HL-60 (cell line): ENCODE measurements at regions not wholly inside any gene's neighbourhood (a gene's known extent, or its start where the extent isn't known, plus 50 kb on each side); places are given as distances from the start of the nearest gene placed in this dataset.
"Not testable (repeated sequence)": the region's sequence is repeated elsewhere in the genome, so short reads cannot be mapped to it uniquely, and the experiment has no call there.

Source experiments
- CTCF ChIP-seq: IDR thresholded peaks from one replicate; pipeline ENCODE4 v1.5.1; 2011; ENCODE audit warnings: low read length, control low read depth, inconsistent platforms; ENCODE audit not compliant: insufficient read depth
- POLR2AphosphoS5 ChIP-seq: IDR thresholded peaks from 2 replicates; pipeline ENCODE4 v1.6.1; 2012; ENCODE audit warnings: low read depth
- SPI1 ChIP-seq: IDR thresholded peaks from 2 replicates; pipeline ENCODE4 v1.6.1; 2012; ENCODE audit warnings: low read depth, mild to moderate bottlenecking, borderline replicate concordance

DNA sequence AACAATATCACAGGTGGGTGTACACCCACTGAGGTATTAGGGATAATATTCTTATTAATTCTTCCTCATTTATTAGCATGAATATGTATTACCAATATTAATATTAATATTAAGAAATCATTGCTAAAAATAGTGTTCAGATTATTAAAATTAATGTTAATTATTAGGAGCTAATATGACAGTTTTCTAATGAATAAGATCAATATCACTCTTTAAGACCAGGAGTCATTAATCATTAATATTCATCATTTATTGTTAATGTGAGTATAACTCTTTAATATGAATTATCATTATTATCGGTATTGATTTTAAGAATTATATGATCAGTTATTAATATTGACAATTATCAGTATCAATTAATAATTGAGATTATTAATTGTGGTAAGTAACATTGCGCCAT, 62.5 kb downstream of the DEFB131A start:
- TF ChIP-seq CTCF, POLR2AphosphoS5, SPI1: not testable (repeated sequence)
